Fibroblast of the aortic adventitia (primary cell): ENCODE measurements at regions not wholly inside any gene's neighbourhood (a gene's known extent, or its start where the extent isn't known, plus 50 kb on each side); places are given as distances from the start of the nearest gene placed in this dataset.

Experiments used
- DNase-seq: peaks from one replicate; pipeline ENCODE4 v3.0.0-alpha.2; 2010; ENCODE audit warnings: low read depth
- H3K4me3 ChIP-seq: 2 replicates; pipeline ENCODE4 v1.5.1; 2011; ENCODE audit warnings: low read depth, mild to moderate bottlenecking, control low read depth, low read length, moderate library complexity
- CTCF ChIP-seq: IDR thresholded peaks from 2 replicates; pipeline ENCODE4 v1.5.1; 2011; ENCODE audit warnings: mild to moderate bottlenecking, low read length, control low read depth, inconsistent platforms; ENCODE audit not compliant: insufficient read depth

GRCh38 chr2:53252115-53252514 lies 515.5 kb upstream of the CHAC2 start:
- no peak for DNase-seq
- TF ChIP-seq CTCF = no peak
- no peak overlapping the region for H3K4me3 ChIP-seq

DNA sequence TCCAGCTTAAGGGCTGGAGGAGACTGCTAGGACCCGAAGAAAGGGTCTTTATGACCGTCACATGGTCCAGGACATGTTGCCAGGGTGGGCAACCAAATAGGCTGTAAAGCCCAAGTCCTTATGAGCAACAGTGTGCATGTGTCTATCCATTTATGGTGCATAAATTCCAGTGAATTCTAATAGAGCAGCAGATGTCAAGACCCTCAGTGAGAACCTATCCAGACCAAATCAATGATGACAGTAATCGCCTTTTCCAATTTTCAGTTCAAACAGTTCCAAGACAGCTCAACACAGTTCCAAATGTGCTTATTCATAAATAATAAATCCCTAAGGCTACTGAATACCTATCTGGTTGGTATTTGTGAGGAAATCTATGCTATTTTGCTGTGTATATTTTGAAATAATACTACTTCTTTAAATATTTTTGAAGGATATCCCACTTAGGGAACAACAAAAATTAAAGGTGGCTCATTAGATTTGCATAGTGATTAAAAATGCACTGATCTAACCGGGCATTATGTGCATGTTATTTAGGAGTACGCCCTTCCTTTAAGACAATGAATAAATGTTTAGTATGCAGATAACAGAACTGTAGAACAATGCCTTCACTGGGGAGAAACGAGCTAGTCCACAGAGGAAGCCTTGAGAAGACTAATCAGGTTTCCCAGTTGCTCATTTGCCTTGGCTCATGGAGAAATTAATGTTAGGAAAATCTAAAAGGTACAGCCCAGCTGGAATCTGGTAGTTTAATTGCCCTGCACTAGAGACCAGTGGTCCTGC lies 519.5 kb upstream of the CHAC2 start:
- H3K4me3 ChIP-seq = no peak overlapping the region
- no peak for DNase-seq
- no peak for TF ChIP-seq CTCF

GRCh38 chr2:53243430-53243829 lies 524.2 kb upstream of the CHAC2 start:
- no peak for DNase-seq
- no peak overlapping the region for H3K4me3 ChIP-seq
- TF ChIP-seq CTCF = no peak

GRCh38 chr2:53242090-53242489 lies 525.5 kb upstream of the CHAC2 start:
- no peak for TF ChIP-seq CTCF
- no peak overlapping the region for H3K4me3 ChIP-seq
- DNase-seq = no peak

DNA sequence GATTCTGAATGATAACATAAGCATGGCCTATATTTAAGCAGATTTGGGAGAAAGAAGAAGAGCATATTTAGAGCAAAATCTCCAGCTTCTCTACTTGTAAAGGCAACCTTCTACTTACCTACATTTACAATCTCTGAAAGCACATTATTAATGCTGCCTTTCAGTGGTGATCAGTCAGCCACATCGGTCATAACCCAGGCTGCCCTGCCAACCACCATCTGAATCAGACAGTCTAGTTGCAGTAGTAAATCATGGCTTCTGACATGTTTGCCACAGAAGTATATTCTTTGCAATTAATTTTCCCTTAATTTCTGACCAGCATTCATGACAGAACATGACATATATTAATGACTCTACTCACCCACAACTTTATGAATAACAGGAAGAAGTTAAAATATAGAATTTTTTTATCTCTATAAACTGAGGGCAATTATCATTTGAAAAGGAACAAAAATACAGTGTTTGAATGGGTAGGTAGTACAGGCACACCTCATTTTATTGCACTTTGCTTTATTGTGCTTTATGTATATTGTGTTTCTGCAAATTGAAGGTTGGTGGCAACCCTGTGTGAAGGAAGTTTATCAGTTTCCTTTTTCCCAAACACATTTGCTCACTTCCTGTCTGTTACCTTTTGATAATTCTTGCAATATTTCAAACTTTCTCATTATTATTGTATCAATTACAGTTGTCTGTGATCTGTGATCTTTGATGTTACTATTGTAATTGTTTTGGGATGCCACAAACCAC lies 531.6 kb upstream of the CHAC2 start:
- no peak for TF ChIP-seq CTCF
- H3K4me3 ChIP-seq = no peak overlapping the region
- DNase-seq = no peak

- DNase-seq = no peak
- H3K4me3 ChIP-seq = no peak overlapping the region
- TF ChIP-seq CTCF = no peak
Measured at GRCh38 chr2:53234548-53234903, 533.1 kb upstream of the CHAC2 start.
